ENCODE measurements at regions not wholly inside any gene's neighbourhood (a gene's known extent, or its start where the extent isn't known, plus 50 kb on each side); places are given as distances from the start of the nearest gene placed in this dataset.

- Histone ChIP-seq H4K20me1 (replicated peaks; ENCODE audit: insufficient read depth) (no peaks in the 10 kb centered on the region), H3K79me2 (replicated peaks; ENCODE audit: insufficient read depth) (no peaks in the 10 kb centered on the region), H3K4me3 (no peak overlapping the region), H3F3A (replicated peaks; ENCODE audit: low read depth) (no peaks in the 10 kb centered on the region), H3K4me2 (no peak overlapping the region), H3K27ac (ENCODE audit: low read depth) (no peak overlapping the region), H2AFZ (no peak overlapping the region), H3K27me3 (ENCODE audit: insufficient read depth) (no peaks in the 10 kb centered on the region), H3K4me1 (ENCODE audit: insufficient read depth) (peaks cover 14% of the 10 kb centered on the region; the same call in 1 of the 2 replicates), H3K36me3 (ENCODE audit: insufficient read depth) (no peaks in the 10 kb centered on the region), H3K9me2 (ENCODE audit: insufficient read depth) (no peaks in the 10 kb centered on the region)
- Mint-ChIP-seq H3K27ac (no peak overlapping the region), H3K4me3 (no peak overlapping the region), H3K27me3 (ENCODE audit: insufficient read depth, low read depth, poor library complexity) (no peaks in the 10 kb centered on the region), H3K4me1 (peaks cover 20% of the 10 kb centered on the region), H3K36me3 (ENCODE audit: low read depth) (peaks cover 2% of the 10 kb centered on the region; the same call in 1 of the 3 replicates), H3K9me3 (peaks cover 4% of the 10 kb centered on the region; the same call in 1 of the 3 replicates)
- no peak for DNase-seq (ENCODE audit: low spot score)
- no peak for ATAC-seq
- TF ChIP-seq POLR2AphosphoS5 (IDR thresholded peaks at IDR 0.05; ENCODE audit: low read depth) (no peak), EZH2 (IDR thresholded peaks at IDR 0.05; ENCODE audit: low read depth, unreplicated experiment) (no peak), CREB1 (CRISPR knock-in tag; IDR thresholded peaks at IDR 0.05; ENCODE audit: low read depth) (no peak), NANOG (IDR thresholded peaks at IDR 0.05; ENCODE audit: borderline replicate concordance) (no peak), ZNF114 (CRISPR knock-in tag; IDR thresholded peaks at IDR 0.05) (no peak), STAT1 (IDR thresholded peaks at IDR 0.05; ENCODE audit: unreplicated experiment) (no peak), JUNB (IDR thresholded peaks at IDR 0.05; ENCODE audit: unreplicated experiment) (no peak), ETS1 (IDR thresholded peaks at IDR 0.05) (no peak)
- TF ChIP-seq, protein P1, sequence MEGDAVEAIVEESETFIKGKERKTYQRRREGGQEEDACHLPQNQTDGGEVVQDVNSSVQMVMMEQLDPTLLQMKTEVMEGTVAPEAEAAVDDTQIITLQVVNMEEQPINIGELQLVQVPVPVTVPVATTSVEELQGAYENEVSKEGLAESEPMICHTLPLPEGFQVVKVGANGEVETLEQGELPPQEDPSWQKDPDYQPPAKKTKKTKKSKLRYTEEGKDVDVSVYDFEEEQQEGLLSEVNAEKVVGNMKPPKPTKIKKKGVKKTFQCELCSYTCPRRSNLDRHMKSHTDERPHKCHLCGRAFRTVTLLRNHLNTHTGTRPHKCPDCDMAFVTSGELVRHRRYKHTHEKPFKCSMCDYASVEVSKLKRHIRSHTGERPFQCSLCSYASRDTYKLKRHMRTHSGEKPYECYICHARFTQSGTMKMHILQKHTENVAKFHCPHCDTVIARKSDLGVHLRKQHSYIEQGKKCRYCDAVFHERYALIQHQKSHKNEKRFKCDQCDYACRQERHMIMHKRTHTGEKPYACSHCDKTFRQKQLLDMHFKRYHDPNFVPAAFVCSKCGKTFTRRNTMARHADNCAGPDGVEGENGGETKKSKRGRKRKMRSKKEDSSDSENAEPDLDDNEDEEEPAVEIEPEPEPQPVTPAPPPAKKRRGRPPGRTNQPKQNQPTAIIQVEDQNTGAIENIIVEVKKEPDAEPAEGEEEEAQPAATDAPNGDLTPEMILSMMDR (conservative IDR thresholded peaks at IDR 0.05; ENCODE audit: low read depth in 2 of 2): no peak
- TF ChIP-seq, protein P2, sequence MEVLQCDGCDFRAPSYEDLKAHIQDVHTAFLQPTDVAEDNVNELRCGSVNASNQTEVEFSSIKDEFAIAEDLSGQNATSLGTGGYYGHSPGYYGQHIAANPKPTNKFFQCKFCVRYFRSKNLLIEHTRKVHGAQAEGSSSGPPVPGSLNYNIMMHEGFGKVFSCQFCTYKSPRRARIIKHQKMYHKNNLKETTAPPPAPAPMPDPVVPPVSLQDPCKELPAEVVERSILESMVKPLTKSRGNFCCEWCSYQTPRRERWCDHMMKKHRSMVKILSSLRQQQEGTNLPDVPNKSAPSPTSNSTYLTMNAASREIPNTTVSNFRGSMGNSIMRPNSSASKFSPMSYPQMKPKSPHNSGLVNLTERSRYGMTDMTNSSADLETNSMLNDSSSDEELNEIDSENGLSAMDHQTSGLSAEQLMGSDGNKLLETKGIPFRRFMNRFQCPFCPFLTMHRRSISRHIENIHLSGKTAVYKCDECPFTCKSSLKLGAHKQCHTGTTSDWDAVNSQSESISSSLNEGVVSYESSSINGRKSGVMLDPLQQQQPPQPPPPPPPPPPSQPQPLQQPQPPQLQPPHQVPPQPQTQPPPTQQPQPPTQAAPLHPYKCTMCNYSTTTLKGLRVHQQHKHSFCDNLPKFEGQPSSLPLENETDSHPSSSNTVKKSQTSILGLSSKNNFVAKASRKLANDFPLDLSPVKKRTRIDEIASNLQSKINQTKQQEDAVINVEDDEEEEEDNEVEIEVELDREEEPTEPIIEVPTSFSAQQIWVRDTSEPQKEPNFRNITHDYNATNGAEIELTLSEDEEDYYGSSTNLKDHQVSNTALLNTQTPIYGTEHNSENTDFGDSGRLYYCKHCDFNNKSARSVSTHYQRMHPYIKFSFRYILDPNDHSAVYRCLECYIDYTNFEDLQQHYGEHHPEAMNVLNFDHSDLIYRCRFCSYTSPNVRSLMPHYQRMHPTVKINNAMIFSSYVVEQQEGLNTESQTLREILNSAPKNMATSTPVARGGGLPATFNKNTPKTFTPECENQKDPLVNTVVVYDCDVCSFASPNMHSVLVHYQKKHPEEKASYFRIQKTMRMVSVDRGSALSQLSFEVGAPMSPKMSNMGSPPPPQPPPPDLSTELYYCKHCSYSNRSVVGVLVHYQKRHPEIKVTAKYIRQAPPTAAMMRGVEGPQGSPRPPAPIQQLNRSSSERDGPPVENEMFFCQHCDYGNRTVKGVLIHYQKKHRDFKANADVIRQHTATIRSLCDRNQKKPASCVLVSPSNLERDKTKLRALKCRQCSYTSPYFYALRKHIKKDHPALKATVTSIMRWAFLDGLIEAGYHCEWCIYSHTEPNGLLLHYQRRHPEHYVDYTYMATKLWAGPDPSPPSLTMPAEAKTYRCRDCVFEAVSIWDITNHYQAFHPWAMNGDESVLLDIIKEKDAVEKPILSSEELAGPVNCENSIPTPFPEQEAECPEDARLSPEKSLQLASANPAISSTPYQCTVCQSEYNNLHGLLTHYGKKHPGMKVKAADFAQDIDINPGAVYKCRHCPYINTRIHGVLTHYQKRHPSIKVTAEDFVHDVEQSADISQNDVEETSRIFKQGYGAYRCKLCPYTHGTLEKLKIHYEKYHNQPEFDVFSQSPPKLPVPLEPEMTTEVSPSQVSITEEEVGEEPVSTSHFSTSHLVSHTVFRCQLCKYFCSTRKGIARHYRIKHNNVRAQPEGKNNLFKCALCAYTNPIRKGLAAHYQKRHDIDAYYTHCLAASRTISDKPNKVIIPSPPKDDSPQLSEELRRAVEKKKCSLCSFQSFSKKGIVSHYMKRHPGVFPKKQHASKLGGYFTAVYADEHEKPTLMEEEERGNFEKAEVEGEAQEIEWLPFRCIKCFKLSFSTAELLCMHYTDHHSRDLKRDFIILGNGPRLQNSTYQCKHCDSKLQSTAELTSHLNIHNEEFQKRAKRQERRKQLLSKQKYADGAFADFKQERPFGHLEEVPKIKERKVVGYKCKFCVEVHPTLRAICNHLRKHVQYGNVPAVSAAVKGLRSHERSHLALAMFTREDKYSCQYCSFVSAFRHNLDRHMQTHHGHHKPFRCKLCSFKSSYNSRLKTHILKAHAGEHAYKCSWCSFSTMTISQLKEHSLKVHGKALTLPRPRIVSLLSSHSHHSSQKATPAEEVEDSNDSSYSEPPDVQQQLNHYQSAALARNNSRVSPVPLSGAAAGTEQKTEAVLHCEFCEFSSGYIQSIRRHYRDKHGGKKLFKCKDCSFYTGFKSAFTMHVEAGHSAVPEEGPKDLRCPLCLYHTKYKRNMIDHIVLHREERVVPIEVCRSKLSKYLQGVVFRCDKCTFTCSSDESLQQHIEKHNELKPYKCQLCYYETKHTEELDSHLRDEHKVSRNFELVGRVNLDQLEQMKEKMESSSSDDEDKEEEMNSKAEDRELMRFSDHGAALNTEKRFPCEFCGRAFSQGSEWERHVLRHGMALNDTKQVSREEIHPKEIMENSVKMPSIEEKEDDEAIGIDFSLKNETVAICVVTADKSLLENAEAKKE (CRISPR knock-in tag; IDR thresholded peaks at IDR 0.05): no peak
- TF ChIP-seq, protein P3, sequence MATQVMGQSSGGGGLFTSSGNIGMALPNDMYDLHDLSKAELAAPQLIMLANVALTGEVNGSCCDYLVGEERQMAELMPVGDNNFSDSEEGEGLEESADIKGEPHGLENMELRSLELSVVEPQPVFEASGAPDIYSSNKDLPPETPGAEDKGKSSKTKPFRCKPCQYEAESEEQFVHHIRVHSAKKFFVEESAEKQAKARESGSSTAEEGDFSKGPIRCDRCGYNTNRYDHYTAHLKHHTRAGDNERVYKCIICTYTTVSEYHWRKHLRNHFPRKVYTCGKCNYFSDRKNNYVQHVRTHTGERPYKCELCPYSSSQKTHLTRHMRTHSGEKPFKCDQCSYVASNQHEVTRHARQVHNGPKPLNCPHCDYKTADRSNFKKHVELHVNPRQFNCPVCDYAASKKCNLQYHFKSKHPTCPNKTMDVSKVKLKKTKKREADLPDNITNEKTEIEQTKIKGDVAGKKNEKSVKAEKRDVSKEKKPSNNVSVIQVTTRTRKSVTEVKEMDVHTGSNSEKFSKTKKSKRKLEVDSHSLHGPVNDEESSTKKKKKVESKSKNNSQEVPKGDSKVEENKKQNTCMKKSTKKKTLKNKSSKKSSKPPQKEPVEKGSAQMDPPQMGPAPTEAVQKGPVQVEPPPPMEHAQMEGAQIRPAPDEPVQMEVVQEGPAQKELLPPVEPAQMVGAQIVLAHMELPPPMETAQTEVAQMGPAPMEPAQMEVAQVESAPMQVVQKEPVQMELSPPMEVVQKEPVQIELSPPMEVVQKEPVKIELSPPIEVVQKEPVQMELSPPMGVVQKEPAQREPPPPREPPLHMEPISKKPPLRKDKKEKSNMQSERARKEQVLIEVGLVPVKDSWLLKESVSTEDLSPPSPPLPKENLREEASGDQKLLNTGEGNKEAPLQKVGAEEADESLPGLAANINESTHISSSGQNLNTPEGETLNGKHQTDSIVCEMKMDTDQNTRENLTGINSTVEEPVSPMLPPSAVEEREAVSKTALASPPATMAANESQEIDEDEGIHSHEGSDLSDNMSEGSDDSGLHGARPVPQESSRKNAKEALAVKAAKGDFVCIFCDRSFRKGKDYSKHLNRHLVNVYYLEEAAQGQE (IDR thresholded peaks at IDR 0.05; ENCODE audit: unreplicated experiment): no peak
These were observed 1673.4 kb upstream of the PCDH7 start for GRCh38 chr4:29046781-29047180.
